Gastroesophageal sphincter (tissue), 4 donors: ENCODE measurements at regions not wholly inside any gene's neighbourhood (a gene's known extent, or its start where the extent isn't known, plus 50 kb on each side); places are given as distances from the start of the nearest gene placed in this dataset.

Source experiments
- ATAC-seq: fragments of 150-250 bp; one replicate; pipeline ENCODE4 v1.9.1; 2016; ENCODE audit warnings: mild to moderate bottlenecking, moderate library complexity
- H3K27ac ChIP-seq, 4 donors: fragments of 200-600 bp; sonication (generic) in 3 of 4; 1 replicate in 3 of 4; 2 replicates in 1 of 4; pipeline ENCODE4 v1.5.1; 2016 to 2019
- H3K27me3 ChIP-seq: fragments of 200-600 bp; sonication (generic); one replicate; pipeline ENCODE4 v1.5.1; 2019
- H3K36me3 ChIP-seq, 2 donors: fragments of 200-600 bp; sonication (generic); one replicate each; pipeline ENCODE4 v1.5.1; 2019; ENCODE audit warnings: control low read depth in 1 of 2
- H3K4me1 ChIP-seq, 3 donors: fragments of 200-600 bp; sonication (generic); 1 replicate in 2 of 3; 2 replicates in 1 of 3; pipeline ENCODE4 v1.5.1; 2016 to 2019; ENCODE audit warnings: control low read depth in 2 of 3
- H3K4me3 ChIP-seq, 2 donors: fragments of 200-600 bp; sonication (generic); one replicate each; pipeline ENCODE4 v1.5.1; 2019; ENCODE audit warnings: mild to moderate bottlenecking in 1 of 2, moderate library complexity in 1 of 2
- H3K9me3 ChIP-seq, 3 donors: fragments of 200-600 bp; sonication (generic); one replicate each; pipeline ENCODE4 v1.5.1; 2017 to 2019; ENCODE audit warnings: control low read depth in 2 of 3
- CTCF ChIP-seq, 4 experiments: fragments of 200-600 bp in 2 of 4; fragments of 450-650 bp in 2 of 4; sonication (generic) in 1 of 4; IDR thresholded peaks; one replicate each; pipeline ENCODE4 v1.5.1; 2017 to 2019; ENCODE audit warnings: antibody characterized with exemption in 4 of 4, mild to moderate bottlenecking in 2 of 4, moderate library complexity in 2 of 4
- EP300 ChIP-seq: sonication (generic); formaldehyde crosslinking; IDR thresholded peaks from one replicate; pipeline ENCODE4 v1.6.1; 2017; ENCODE audit warnings: antibody characterized with exemption, mild to moderate bottlenecking
- POLR2A ChIP-seq, 2 donors: fragments of 450-650 bp; IDR thresholded peaks; one replicate each; pipeline ENCODE4 v1.6.1; 2017; ENCODE audit warnings: antibody characterized with exemption in 2 of 2, mild to moderate bottlenecking in 2 of 2, moderate library complexity in 1 of 2
- POLR2AphosphoS5 ChIP-seq: sonication (generic); formaldehyde crosslinking; IDR thresholded peaks from one replicate; pipeline ENCODE4 v1.6.1; 2017; ENCODE audit warnings: antibody characterized with exemption
- WGBS, 2 donors: methylation state at CpG; one replicate each; pipeline ENCODE4 v1.1.5; 2018; ENCODE audit warnings: low coverage in 1 of 2; 5-methylcytosine and 5-hydroxymethylcytosine counted together

GRCh38 chr17:13442361-13442760 lies 159.4 kb downstream of the HS3ST3A1 start:
- Histone ChIP-seq H3K4me3 (no peak overlapping the region), H3K36me3 (no peaks in the 10 kb centered on the region), H3K27ac (no peak overlapping the region), H3K27me3 (no peaks in the 10 kb centered on the region), H3K4me1 (no peaks in the 10 kb centered on the region), H3K9me3 (no peaks in the 10 kb centered on the region)
- TF ChIP-seq EP300 (no peak), POLR2A (IDR thresholded peaks at IDR 0.05) (no peak), CTCF (IDR thresholded peaks at IDR 0.05) (no peak), POLR2AphosphoS5 (no peak)
- WGBS, 2 donors: 72 to 88% methylated on average over 4 of the region's 4 CpGs
- no peak for ATAC-seq

GRCh38 chr17:13441873-13442272 lies 159.9 kb downstream of the HS3ST3A1 start:
- Histone ChIP-seq H3K27ac (no peak overlapping the region), H3K4me1 (no peaks in the 10 kb centered on the region), H3K4me3 (no peak overlapping the region), H3K36me3 (no peaks in the 10 kb centered on the region), H3K27me3 (no peaks in the 10 kb centered on the region), H3K9me3 (no peaks in the 10 kb centered on the region)
- no peak for ATAC-seq
- no peak for TF ChIP-seq POLR2AphosphoS5
- 55 to 82% methylated on average over 1 of the region's 1 CpG for WGBS, 2 donors

- Histone ChIP-seq H3K4me3 (no peak overlapping the region), H3K4me1 (no peaks in the 10 kb centered on the region), H3K9me3 (peaks cover 0 to under 1% (median 0%) of the 10 kb centered on the region in 3 donors), H3K27ac (no peak overlapping the region), H3K36me3 (no peaks in the 10 kb centered on the region), H3K27me3 (no peaks in the 10 kb centered on the region)
- no peak for ATAC-seq
- no peak for TF ChIP-seq CTCF (IDR thresholded peaks at IDR 0.05)
- TF ChIP-seq EP300: no peak
- no peak for TF ChIP-seq POLR2AphosphoS5
- no peak for TF ChIP-seq POLR2A (IDR thresholded peaks at IDR 0.05)
- 61 to 79% methylated on average over 12 to 14 of the region's 17 CpGs for WGBS, 2 donors
Measured at GRCh38 chr17:13437966-13438779, 163.6 kb downstream of the HS3ST3A1 start.

- WGBS, 2 donors: 82 to 85% methylated on average over 3 of the region's 3 CpGs
- H3K4me3 ChIP-seq: no peak overlapping the region
- no peaks in the 10 kb centered on the region for H3K36me3 ChIP-seq
- no peak overlapping the region for H3K27ac ChIP-seq
- H3K4me1 ChIP-seq: no peaks in the 10 kb centered on the region
- peaks cover 0 to 6% (median 0%) of the 10 kb centered on the region in 3 donors for H3K9me3 ChIP-seq
- no peaks in the 10 kb centered on the region for H3K27me3 ChIP-seq
- TF ChIP-seq POLR2A (IDR thresholded peaks at IDR 0.05) (no peak), EP300 (no peak)
- no peak for ATAC-seq
Measured at GRCh38 chr17:13435230-13435629, 166.5 kb downstream of the HS3ST3A1 start.

DNA sequence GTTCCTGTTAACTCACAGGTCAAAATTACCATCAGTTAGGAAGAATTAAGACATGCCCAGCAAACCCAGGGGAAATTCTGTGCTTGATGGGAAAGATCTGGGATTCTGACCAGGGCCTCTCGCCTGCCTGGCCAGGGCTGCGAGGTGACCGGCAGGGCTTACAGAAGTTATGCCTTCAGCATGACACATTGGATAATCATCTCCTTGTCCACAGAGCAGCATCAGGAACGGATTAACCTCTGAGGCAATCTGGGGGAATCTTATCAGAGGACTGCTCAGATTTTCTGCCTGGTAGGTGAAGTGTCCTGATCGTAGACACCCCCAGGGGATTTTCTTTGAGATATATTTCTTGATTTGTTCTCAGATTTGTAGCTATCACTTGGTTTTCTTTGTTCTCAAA lies 172.5 kb downstream of the HS3ST3A1 start:
- no peak for TF ChIP-seq CTCF (IDR thresholded peaks at IDR 0.05)
- TF ChIP-seq POLR2A (IDR thresholded peaks at IDR 0.05): no peak
- no peak for TF ChIP-seq POLR2AphosphoS5
- no peak for TF ChIP-seq EP300
- Histone ChIP-seq H3K9me3 (peaks cover 0 to 6% (median 0%) of the 10 kb centered on the region in 3 donors), H3K27me3 (no peaks in the 10 kb centered on the region), H3K4me3 (no peak overlapping the region), H3K36me3 (no peaks in the 10 kb centered on the region), H3K27ac (no peak overlapping the region), H3K4me1 (no peaks in the 10 kb centered on the region)
- 54 to 57% methylated on average over 4 to 5 of the region's 5 CpGs for WGBS, 2 donors
- no peak for ATAC-seq

GRCh38 chr17:13428611-13429042 lies 173.1 kb downstream of the HS3ST3A1 start:
- Histone ChIP-seq H3K36me3 (no peaks in the 10 kb centered on the region), H3K27me3 (no peaks in the 10 kb centered on the region), H3K4me3 (no peak overlapping the region), H3K9me3 (peaks cover 0 to 6% (median 0%) of the 10 kb centered on the region in 3 donors), H3K27ac (no peak overlapping the region), H3K4me1 (no peaks in the 10 kb centered on the region)
- TF ChIP-seq CTCF (IDR thresholded peaks at IDR 0.05): no peak
- TF ChIP-seq POLR2A (IDR thresholded peaks at IDR 0.05): no peak
- no peak for TF ChIP-seq POLR2AphosphoS5
- TF ChIP-seq EP300: no peak
- WGBS, 2 donors: 42 to 66% methylated on average over 2 of the region's 2 CpGs
- ATAC-seq: no peak
